Smooth muscle cell (in vitro differentiated cells): ENCODE measurements at regions not wholly inside any gene's neighbourhood (a gene's known extent, or its start where the extent isn't known, plus 50 kb on each side); places are given as distances from the start of the nearest gene placed in this dataset.

ENCODE experiments used
- DNase-seq: peaks from one replicate; lab custom pipeline; 2025; ENCODE audit not compliant: unreplicated experiment; lab: John Stamatoyannopoulos, UW
- H2AFZ ChIP-seq: fragments of 200-600 bp; sonication (generic); 2 replicates; pipeline ENCODE4 v1.6.0; 2016; ENCODE audit warnings: antibody characterized with exemption, low read depth, mild to moderate bottlenecking
- H3F3A ChIP-seq: fragments of 200-600 bp; sonication (generic); 2 replicates; pipeline ENCODE4 v1.6.0; 2017; ENCODE audit warnings: antibody characterized with exemption, low read depth
- H3K27ac ChIP-seq: fragments of 200-600 bp; sonication (generic); 2 replicates; pipeline ENCODE4 v1.5.1; 2016; ENCODE audit warnings: low read depth, mild to moderate bottlenecking
- H3K27me3 ChIP-seq: fragments of 200-600 bp; sonication (generic); 2 replicates; pipeline ENCODE4 v1.6.1; 2016; ENCODE audit warnings: low read depth, mild to moderate bottlenecking
- H3K36me3 ChIP-seq: fragments of 200-600 bp; sonication (generic); 2 replicates; pipeline ENCODE4 v1.5.1; 2016; ENCODE audit warnings: low read depth
- H3K4me1 ChIP-seq: fragments of 200-600 bp; sonication (generic); 2 replicates; pipeline ENCODE4 v1.5.1; 2016; ENCODE audit warnings: low read depth
- H3K4me2 ChIP-seq: fragments of 200-600 bp; sonication (generic); 2 replicates; pipeline ENCODE4 v1.6.0; 2016; ENCODE audit warnings: mild to moderate bottlenecking
- H3K4me3 ChIP-seq: fragments of 200-600 bp; sonication (generic); 2 replicates; pipeline ENCODE4 v1.5.1; 2016; ENCODE audit warnings: mild to moderate bottlenecking
- H3K79me2 ChIP-seq: fragments of 200-600 bp; sonication (generic); 2 replicates; pipeline ENCODE4 v1.6.0; 2016; ENCODE audit warnings: low read depth, mild to moderate bottlenecking
- H3K9ac ChIP-seq: fragments of 200-600 bp; sonication (generic); 2 replicates; pipeline ENCODE4 v1.6.0; 2016; ENCODE audit warnings: low read depth
- H3K9me3 ChIP-seq: fragments of 200-600 bp; sonication (generic); replicated peaks from 2 replicates; pipeline ENCODE4 v1.5.1; 2016; ENCODE audit warnings: low read depth
- H4K20me1 ChIP-seq: fragments of 200-600 bp; sonication (generic); 2 replicates; pipeline ENCODE4 v1.6.0; 2016; ENCODE audit warnings: low read depth
- CTCF ChIP-seq: fragments of 200-600 bp; sonication (generic); IDR thresholded peaks from 2 replicates; pipeline ENCODE4 v1.5.1; 2017; ENCODE audit warnings: borderline replicate concordance, mild to moderate bottlenecking, antibody characterized with exemption; ENCODE audit not compliant: insufficient read depth, poor library complexity, severe bottlenecking
- whole genome bisulfite sequencing: methylation state at CpG from one replicate; pipeline ENCODE4 v1.1.7; 2016; ENCODE audit warnings: low lambda C conversion rate; 5-methylcytosine and 5-hydroxymethylcytosine counted together

DNA sequence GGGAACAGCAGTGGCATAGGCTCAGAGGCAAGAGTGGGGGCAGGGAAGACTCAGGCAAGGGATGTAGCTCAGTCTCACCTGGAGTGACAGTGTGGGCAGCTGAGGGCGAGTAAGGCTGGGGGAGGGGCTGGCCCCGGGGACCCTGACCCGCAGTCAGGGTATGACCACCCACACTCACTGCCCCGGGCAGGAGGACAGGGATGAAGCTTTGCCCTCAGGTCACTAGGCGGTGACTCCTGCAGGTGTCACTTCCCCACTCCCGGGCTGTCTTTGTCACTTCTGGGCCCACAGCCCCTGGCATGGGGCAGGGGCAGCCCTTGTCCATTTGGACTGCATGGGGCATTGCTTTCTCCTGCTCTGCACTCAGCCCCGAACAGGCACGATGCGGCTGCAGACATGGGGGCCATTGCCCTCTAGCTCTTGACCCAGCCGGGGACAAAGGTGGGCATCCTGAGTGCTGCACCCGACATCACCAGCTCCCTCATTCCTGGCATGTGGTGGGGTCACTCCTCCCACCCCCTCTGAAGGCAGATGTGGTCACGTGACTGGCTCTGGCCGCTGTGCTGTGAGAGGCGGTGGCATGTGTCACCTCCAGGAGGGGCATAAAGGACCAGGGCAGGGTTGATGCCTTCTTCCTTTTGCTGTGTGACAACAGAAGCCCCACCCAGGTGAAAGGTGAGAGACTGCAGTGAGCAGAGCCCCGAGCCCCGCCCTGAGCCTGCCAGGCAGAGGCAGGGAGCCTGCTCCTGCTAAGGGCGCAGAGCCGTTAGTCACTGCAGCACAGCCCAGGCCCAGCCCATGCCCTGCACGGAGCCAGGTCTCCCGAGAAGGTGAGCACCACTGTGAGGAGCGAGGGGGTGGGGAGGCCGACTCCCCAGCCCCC lies 66.0 kb downstream of the MATN1 start:
- Histone ChIP-seq H3K4me2 (no peak overlapping the region), H3K36me3 (no peaks in the 10 kb centered on the region), H3K4me1 (peaks cover 7% of the 10 kb centered on the region), H3K27me3 (peaks cover 14% of the 10 kb centered on the region), H3K9me3 (no peaks in the 10 kb centered on the region), H3K27ac (no peak overlapping the region), H3K4me3 (no peak overlapping the region), H2AFZ (no peak overlapping the region), H3K9ac (no peak overlapping the region), H3K79me2 (no peaks in the 10 kb centered on the region), H3F3A (no peaks in the 10 kb centered on the region), H4K20me1 (no peaks in the 10 kb centered on the region)
- 81% methylated on average over 22 of the region's 22 CpGs for WGBS
- no peak for TF ChIP-seq CTCF
- no peak for DNase-seq

DNA sequence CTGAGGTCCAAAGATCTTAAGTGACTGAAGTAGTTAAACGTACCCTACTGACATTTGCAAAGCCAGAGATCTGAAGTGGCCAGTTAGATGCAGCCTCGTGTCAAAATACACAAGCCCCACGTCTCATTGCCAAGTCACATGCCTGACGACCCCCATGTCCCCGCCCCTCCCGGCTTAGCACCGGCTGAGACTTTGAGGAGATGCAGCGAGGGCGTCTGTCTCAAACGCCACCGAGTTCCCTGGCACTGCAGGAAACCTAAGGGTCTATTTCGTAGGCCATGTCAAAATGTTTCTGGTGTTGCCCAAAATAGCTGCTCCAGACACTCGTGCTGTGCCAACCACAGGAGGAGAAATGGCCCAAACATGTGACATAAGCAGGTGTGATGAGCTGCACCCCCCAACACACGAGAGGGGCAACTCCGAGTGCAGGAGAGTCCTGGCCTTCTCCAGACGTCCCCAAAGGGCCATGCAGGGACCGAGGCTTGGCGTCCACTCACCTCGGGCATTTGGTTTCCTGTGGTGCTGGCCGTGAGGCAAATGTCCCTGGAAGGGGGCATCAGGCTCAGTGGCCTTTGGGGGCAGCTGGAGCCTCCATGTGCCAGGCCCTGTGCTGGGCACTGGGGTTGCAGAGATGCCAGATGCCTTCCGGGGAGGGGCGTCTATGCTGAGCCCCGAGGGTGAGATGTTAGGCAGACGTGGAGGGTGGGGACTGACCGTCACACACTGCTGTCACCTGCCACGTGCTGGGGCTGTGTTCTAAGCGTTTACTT lies 67.0 kb downstream of the MATN1 start:
- H2AFZ ChIP-seq, result no peak overlapping the region
- 85% methylated on average over 27 of the region's 27 CpGs for WGBS

GRCh38 chr1:30655672-30656071 lies 67.7 kb downstream of the MATN1 start:
- 100% methylated on average over 1 of the region's 3 CpGs for WGBS
- Histone ChIP-seq H3K9me3 (no peaks in the 10 kb centered on the region), H3K27ac (no peak overlapping the region), H3K79me2 (no peaks in the 10 kb centered on the region), H3K4me3 (no peak overlapping the region), H2AFZ (no peak overlapping the region), H3K4me1 (peaks cover 9% of the 10 kb centered on the region), H4K20me1 (no peaks in the 10 kb centered on the region), H3F3A (no peaks in the 10 kb centered on the region), H3K4me2 (no peak overlapping the region), H3K27me3 (peaks cover 19% of the 10 kb centered on the region), H3K36me3 (no peaks in the 10 kb centered on the region), H3K9ac (no peak overlapping the region)
- DNase-seq, result no peak
- TF ChIP-seq CTCF, result no peak

More for the DNA sequence above, 67.0 kb downstream of the MATN1 start:
- H3K4me1 ChIP-seq, result peaks cover 9% of the 10 kb centered on the region
- H3K79me2 ChIP-seq, result no peaks in the 10 kb centered on the region
- no peak overlapping the region for H3K27ac ChIP-seq
- no peak overlapping the region for H3K4me3 ChIP-seq
- H3K9me3 ChIP-seq, result no peaks in the 10 kb centered on the region
- H3K9ac ChIP-seq, result no peak overlapping the region
- H3F3A ChIP-seq, result no peaks in the 10 kb centered on the region
- H3K4me2 ChIP-seq, result no peak overlapping the region
- no peak for TF ChIP-seq CTCF
- no peaks in the 10 kb centered on the region for H3K36me3 ChIP-seq
- peaks cover 14% of the 10 kb centered on the region for H3K27me3 ChIP-seq
- no peak for DNase-seq
- no peaks in the 10 kb centered on the region for H4K20me1 ChIP-seq
